MM.1S (cell line): ENCODE measurements at regions not wholly inside any gene's neighbourhood (a gene's known extent, or its start where the extent isn't known, plus 50 kb on each side); places are given as distances from the start of the nearest gene placed in this dataset.

Source experiments
- EZH2 ChIP-seq: fragments of 300-600 bp; sonication (generic); optimal IDR thresholded peaks from 2 replicates; pipeline ENCODE3; 2017; ENCODE audit warnings: low read depth, mild to moderate bottlenecking, antibody characterized with exemption, low read length, mixed read lengths
- EZH2phosphoT487 ChIP-seq: fragments of 300-600 bp; sonication (generic); IDR thresholded peaks from 2 replicates; pipeline ENCODE4 v1.6.1; 2018; ENCODE audit warnings: antibody characterized with exemption, low read length
- TF ChIP-seq, protein P1 (sequence below): fragments of 300-600 bp; sonication (generic); IDR thresholded peaks from 2 replicates; pipeline ENCODE4 v1.5.1; 2016; ENCODE audit warnings: antibody characterized with exemption, low read length, mixed read lengths

DNA sequence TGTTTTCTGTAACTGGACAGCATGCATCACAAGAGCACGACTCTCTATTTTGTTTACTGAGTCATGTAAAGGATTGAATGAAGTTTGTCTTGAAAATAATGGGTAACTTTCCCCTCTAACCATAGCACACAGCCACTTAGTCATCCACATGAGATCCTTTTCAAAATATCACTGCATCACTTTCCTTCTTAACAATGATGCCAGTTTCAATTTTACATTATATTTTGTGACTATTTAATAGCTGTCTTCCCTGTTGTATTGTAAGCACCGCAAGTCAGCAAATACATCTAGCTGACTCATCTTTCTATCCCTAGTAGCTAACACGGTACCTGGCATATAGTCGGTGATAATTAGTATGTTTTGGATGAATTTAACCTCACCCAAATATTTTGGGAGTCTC, 83.3 kb upstream of the PPM1H start:
- TF ChIP-seq, protein P1, sequence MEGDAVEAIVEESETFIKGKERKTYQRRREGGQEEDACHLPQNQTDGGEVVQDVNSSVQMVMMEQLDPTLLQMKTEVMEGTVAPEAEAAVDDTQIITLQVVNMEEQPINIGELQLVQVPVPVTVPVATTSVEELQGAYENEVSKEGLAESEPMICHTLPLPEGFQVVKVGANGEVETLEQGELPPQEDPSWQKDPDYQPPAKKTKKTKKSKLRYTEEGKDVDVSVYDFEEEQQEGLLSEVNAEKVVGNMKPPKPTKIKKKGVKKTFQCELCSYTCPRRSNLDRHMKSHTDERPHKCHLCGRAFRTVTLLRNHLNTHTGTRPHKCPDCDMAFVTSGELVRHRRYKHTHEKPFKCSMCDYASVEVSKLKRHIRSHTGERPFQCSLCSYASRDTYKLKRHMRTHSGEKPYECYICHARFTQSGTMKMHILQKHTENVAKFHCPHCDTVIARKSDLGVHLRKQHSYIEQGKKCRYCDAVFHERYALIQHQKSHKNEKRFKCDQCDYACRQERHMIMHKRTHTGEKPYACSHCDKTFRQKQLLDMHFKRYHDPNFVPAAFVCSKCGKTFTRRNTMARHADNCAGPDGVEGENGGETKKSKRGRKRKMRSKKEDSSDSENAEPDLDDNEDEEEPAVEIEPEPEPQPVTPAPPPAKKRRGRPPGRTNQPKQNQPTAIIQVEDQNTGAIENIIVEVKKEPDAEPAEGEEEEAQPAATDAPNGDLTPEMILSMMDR, result no peak
- TF ChIP-seq EZH2, result no peak
- no peak for TF ChIP-seq EZH2phosphoT487
